ENCODE measurements at regions not wholly inside any gene's neighbourhood (a gene's known extent, or its start where the extent isn't known, plus 50 kb on each side); places are given as distances from the start of the nearest gene placed in this dataset.

GRCh38 chr4:116413222-116413621, 672.2 kb downstream of the TRAM1L1 start:
- DNase-seq (ENCODE audit: low spot score) = no peak
- TF ChIP-seq CTCF (IDR thresholded peaks at IDR 0.05) = no peak
- no peak overlapping the region for H3K4me3 ChIP-seq
- no peak overlapping the region for H3K27ac ChIP-seq

- H3K27ac ChIP-seq = no peak overlapping the region
- DNase-seq (ENCODE audit: low spot score) = no peak
- no peak overlapping the region for H3K4me3 ChIP-seq
- TF ChIP-seq CTCF (IDR thresholded peaks at IDR 0.05) = no peak
These were observed 684.1 kb downstream of the TRAM1L1 start for GRCh38 chr4:116401293-116401692.

- H3K27ac ChIP-seq = no peak overlapping the region
- no peak for DNase-seq (ENCODE audit: low spot score)
- no peak overlapping the region for H3K4me3 ChIP-seq
- TF ChIP-seq CTCF (IDR thresholded peaks at IDR 0.05) = no peak
These were observed 684.9 kb downstream of the TRAM1L1 start for GRCh38 chr4:116400480-116400879.

GRCh38 chr4:116397714-116398113, 687.7 kb downstream of the TRAM1L1 start:
- Histone ChIP-seq H3K27ac (no peak overlapping the region), H3K4me3 (no peak overlapping the region)
- TF ChIP-seq CTCF (IDR thresholded peaks at IDR 0.05) = no peak
- no peak for DNase-seq (ENCODE audit: low spot score)

- no peak for DNase-seq (ENCODE audit: low spot score)
- Histone ChIP-seq H3K4me3 (no peak overlapping the region), H3K27ac (no peak overlapping the region)
- no peak for TF ChIP-seq CTCF (IDR thresholded peaks at IDR 0.05)
These were observed 688.1 kb downstream of the TRAM1L1 start for GRCh38 chr4:116397291-116397690.

GRCh38 chr4:116395408-116395807, 690.0 kb downstream of the TRAM1L1 start:
- Histone ChIP-seq H3K27ac (no peak overlapping the region), H3K4me3 (no peak overlapping the region)
- no peak for DNase-seq (ENCODE audit: low spot score)
- no peak for TF ChIP-seq CTCF (IDR thresholded peaks at IDR 0.05)

- TF ChIP-seq CTCF (IDR thresholded peaks at IDR 0.05) = no peak
- Histone ChIP-seq H3K27ac (no peak overlapping the region), H3K4me3 (no peak overlapping the region)
- no peak for DNase-seq (ENCODE audit: low spot score)
These were observed 694.4 kb downstream of the TRAM1L1 start for GRCh38 chr4:116391020-116391419.
